ENCODE measurements at regions not wholly inside any gene's neighbourhood (a gene's known extent, or its start where the extent isn't known, plus 50 kb on each side); places are given as distances from the start of the nearest gene placed in this dataset.

- H3K36me3 ChIP-seq (ENCODE audit: control insufficient read depth, low read length), result no peaks in the 10 kb centered on the region
Observed at GRCh38 chr12:90628213-90628612, 326.8 kb downstream of the CCER1 start.

GRCh38 chr12:90627180-90627896 lies 327.6 kb downstream of the CCER1 start:
- Histone ChIP-seq H3K36me3 (ENCODE audit: control insufficient read depth, low read length) (no peaks in the 10 kb centered on the region), H3K9me2 (replicated peaks; ENCODE audit: control insufficient read depth, low read length) (no peaks in the 10 kb centered on the region), H3K79me2 (ENCODE audit: control insufficient read depth, low read length) (no peaks in the 10 kb centered on the region), H4K20me1 (ENCODE audit: control insufficient read depth, insufficient read depth, low read depth, low read length) (no peaks in the 10 kb centered on the region), H3F3A (ENCODE audit: control insufficient read depth, insufficient read depth) (no peaks in the 10 kb centered on the region), H3K9me3 (ENCODE audit: control insufficient read depth, insufficient read depth, low read length) (no peaks in the 10 kb centered on the region), H3K4me2 (ENCODE audit: low read length) (no peak overlapping the region), H3K27me3 (ENCODE audit: control insufficient read depth, low read length) (no peaks in the 10 kb centered on the region), H3K4me1 (ENCODE audit: control insufficient read depth, low read length) (no peaks in the 10 kb centered on the region), H3K4me3 (ENCODE audit: low read length) (no peak overlapping the region), H3K27ac (ENCODE audit: low read depth, low read length) (no peak overlapping the region)
- TF ChIP-seq EZH2phosphoT487 (IDR thresholded peaks at IDR 0.05; ENCODE audit: borderline replicate concordance, low read length) (no peak), CTCF (IDR thresholded peaks at IDR 0.05; ENCODE audit: low read depth, low read length, poor library complexity, severe bottlenecking) (no peak)

More at GRCh38 chr12:90628213-90628612, 326.8 kb downstream of the CCER1 start:
- H3K4me2 ChIP-seq (ENCODE audit: low read length), result no peak overlapping the region
- H3K4me1 ChIP-seq (ENCODE audit: control insufficient read depth, low read length), result no peaks in the 10 kb centered on the region
- H3K79me2 ChIP-seq (ENCODE audit: control insufficient read depth, low read length), result no peaks in the 10 kb centered on the region
- H3K27ac ChIP-seq (ENCODE audit: low read depth, low read length), result no peak overlapping the region
- H3K4me3 ChIP-seq (ENCODE audit: low read length), result no peak overlapping the region
- H4K20me1 ChIP-seq (ENCODE audit: control insufficient read depth, insufficient read depth, low read depth, low read length), result no peaks in the 10 kb centered on the region
- no peak for TF ChIP-seq CTCF (IDR thresholded peaks at IDR 0.05; ENCODE audit: low read depth, low read length, poor library complexity, severe bottlenecking)
- TF ChIP-seq EZH2phosphoT487 (IDR thresholded peaks at IDR 0.05; ENCODE audit: borderline replicate concordance, low read length), result no peak
- no peaks in the 10 kb centered on the region for H3K9me3 ChIP-seq (ENCODE audit: control insufficient read depth, insufficient read depth, low read length)
- no peaks in the 10 kb centered on the region for H3K9me2 ChIP-seq (replicated peaks; ENCODE audit: control insufficient read depth, low read length)
- H3F3A ChIP-seq (ENCODE audit: control insufficient read depth, insufficient read depth), result no peaks in the 10 kb centered on the region
- no peaks in the 10 kb centered on the region for H3K27me3 ChIP-seq (ENCODE audit: control insufficient read depth, low read length)

GRCh38 chr12:90622431-90622830 lies 332.5 kb downstream of the CCER1 start:
- H4K20me1 ChIP-seq (ENCODE audit: control insufficient read depth, insufficient read depth, low read depth, low read length), result no peaks in the 10 kb centered on the region
- H3K9me3 ChIP-seq (ENCODE audit: control insufficient read depth, insufficient read depth, low read length), result no peaks in the 10 kb centered on the region
- TF ChIP-seq CTCF (IDR thresholded peaks at IDR 0.05; ENCODE audit: low read depth, low read length, poor library complexity, severe bottlenecking) (no peak), EZH2phosphoT487 (IDR thresholded peaks at IDR 0.05; ENCODE audit: borderline replicate concordance, low read length) (no peak)
- H3K4me1 ChIP-seq (ENCODE audit: control insufficient read depth, low read length), result no peaks in the 10 kb centered on the region
- H3F3A ChIP-seq (ENCODE audit: control insufficient read depth, insufficient read depth), result no peaks in the 10 kb centered on the region
- no peak overlapping the region for H3K4me2 ChIP-seq (ENCODE audit: low read length)
- H3K36me3 ChIP-seq (ENCODE audit: control insufficient read depth, low read length), result no peaks in the 10 kb centered on the region
- no peaks in the 10 kb centered on the region for H3K27me3 ChIP-seq (ENCODE audit: control insufficient read depth, low read length)
- no peak overlapping the region for H3K27ac ChIP-seq (ENCODE audit: low read depth, low read length)
- H3K4me3 ChIP-seq (ENCODE audit: low read length), result no peak overlapping the region
- no peaks in the 10 kb centered on the region for H3K9me2 ChIP-seq (replicated peaks; ENCODE audit: control insufficient read depth, low read length)
- H3K79me2 ChIP-seq (ENCODE audit: control insufficient read depth, low read length), result no peaks in the 10 kb centered on the region
